Stomach (tissue), 8 donors: ENCODE measurements at regions not wholly inside any gene's neighbourhood (a gene's known extent, or its start where the extent isn't known, plus 50 kb on each side); places are given as distances from the start of the nearest gene placed in this dataset.

Source experiments
- DNase-seq, 2 donors: peaks; one replicate each; pipeline versions ENCODE4 v3.0.0 to v3.0.0-alpha.2; 2013 to 2019
- H3K27ac ChIP-seq, 5 donors: fragments of 200-600 bp in 4 of 5; sonication (generic) in 4 of 5; one replicate each; pipeline ENCODE4 v1.5.1; 2013 to 2019; ENCODE audit warnings: mild to moderate bottlenecking in 1 of 5, moderate library complexity in 1 of 5
- H3K27me3 ChIP-seq, 3 donors: fragments of 200-600 bp; sonication (generic); one replicate each; pipeline ENCODE4 v1.5.1; 2017 to 2019; ENCODE audit warnings: mixed run types in 1 of 3
- H3K36me3 ChIP-seq, 4 donors: fragments of 200-600 bp; sonication (generic); 1 replicate in 3 of 4; 2 replicates in 1 of 4; pipeline ENCODE4 v1.5.1; 2016 to 2019
- H3K4me1 ChIP-seq, 4 donors: fragments of 200-600 bp; sonication (generic); one replicate each; pipeline ENCODE4 v1.5.1; 2016 to 2019
- H3K4me3 ChIP-seq, 4 donors: fragments of 200-600 bp; sonication (generic) in 3 of 4; one replicate each; pipeline ENCODE4 v1.5.1; 2016 to 2019; ENCODE audit warnings: mild to moderate bottlenecking in 1 of 4
- H3K9me3 ChIP-seq, 4 donors: fragments of 200-600 bp; sonication (generic); one replicate each; pipeline ENCODE4 v1.5.1; 2016 to 2019
- CTCF ChIP-seq, 7 experiments: fragments of 450-650 bp in 4 of 7; fragments of 200-600 bp in 3 of 7; sonication (generic) in 3 of 7; IDR thresholded peaks; one replicate each; pipeline ENCODE4 v1.5.1; 2016 to 2019; ENCODE audit warnings: antibody characterized with exemption in 7 of 7, control low read depth in 2 of 7, mild to moderate bottlenecking in 1 of 7
- EP300 ChIP-seq: sonication (generic); formaldehyde crosslinking; IDR thresholded peaks from one replicate; pipeline ENCODE4 v1.6.1; 2017; ENCODE audit warnings: antibody characterized with exemption
- POLR2A ChIP-seq, 4 donors: fragments of 450-650 bp; IDR thresholded peaks; one replicate each; pipeline ENCODE4 v1.6.1; 2016; ENCODE audit warnings: antibody characterized with exemption in 4 of 4, control low read depth in 2 of 4, mild to moderate bottlenecking in 1 of 4, moderate library complexity in 1 of 4
- POLR2AphosphoS5 ChIP-seq, 3 donors: sonication (generic); formaldehyde crosslinking; IDR thresholded peaks; one replicate each; pipeline ENCODE4 v1.6.1; 2016; ENCODE audit warnings: antibody characterized with exemption in 3 of 3
- WGBS, 5 donors: extraction: QIAGEN DNeasy Blood & Tissue Kit in 3 of 5; methylation state at CpG; one replicate each; pipeline versions ENCODE4 v1.1.5 to v1.1.7; 2013 to 2018; 5-methylcytosine and 5-hydroxymethylcytosine counted together
- intact Hi-C: fragments of 100-400 bp; cut with DNase I; formaldehyde crosslinking; loops from one replicate; pipeline ENCODE4 v1.15.1; 2023; ENCODE audit warnings: low total_unique reads
- donor health status: healthy with polysubstance abuse.
- donor health status: Bipolar disorder and iron deficiency.
- donor health status: healthy.

GRCh38 chr9:30410273-30410672, 1974.2 kb upstream of the ACO1 start:
- H3K9me3 ChIP-seq: peaks cover 0 to 24% (median 13%) of the 10 kb centered on the region in 4 donors
- no peak overlapping the region for H3K4me3 ChIP-seq
- intact Hi-C loops: no loop called here
- WGBS, 5 donors: 70 to 82% (median 76%) methylated on average over 3 of the region's 3 CpGs
- no peaks in the 10 kb centered on the region for H3K27me3 ChIP-seq
- H3K36me3 ChIP-seq: no peaks in the 10 kb centered on the region
- H3K27ac ChIP-seq: no peak overlapping the region
- no peak for DNase-seq
- no peaks in the 10 kb centered on the region for H3K4me1 ChIP-seq
- no peak for TF ChIP-seq POLR2AphosphoS5 (IDR thresholded peaks at IDR 0.05)
- TF ChIP-seq EP300: no peak
- no peak for TF ChIP-seq POLR2A (IDR thresholded peaks at IDR 0.05)
- TF ChIP-seq CTCF (IDR thresholded peaks at IDR 0.05): no peak

GRCh38 chr9:30411571-30411970, 1972.9 kb upstream of the ACO1 start:
- no peaks in the 10 kb centered on the region for H3K4me1 ChIP-seq
- H3K4me3 ChIP-seq: no peak overlapping the region
- H3K27me3 ChIP-seq: no peaks in the 10 kb centered on the region
- intact Hi-C loops: no loop called here
- H3K9me3 ChIP-seq: peaks cover 0 to 24% (median 13%) of the 10 kb centered on the region in 4 donors
- no peaks in the 10 kb centered on the region for H3K36me3 ChIP-seq
- WGBS, 5 donors: 80 to 85% (median 85%) methylated on average over 5 of the region's 5 CpGs
- no peak for DNase-seq
- no peak overlapping the region for H3K27ac ChIP-seq
- no peak for TF ChIP-seq POLR2AphosphoS5 (IDR thresholded peaks at IDR 0.05)
- no peak for TF ChIP-seq EP300
- TF ChIP-seq CTCF (IDR thresholded peaks at IDR 0.05): no peak
- no peak for TF ChIP-seq POLR2A (IDR thresholded peaks at IDR 0.05)

- intact Hi-C loops: no loop called here
- Histone ChIP-seq H3K9me3 (no peaks in the 10 kb centered on the region), H3K36me3 (no peaks in the 10 kb centered on the region), H3K4me3 (no peak overlapping the region), H3K4me1 (no peaks in the 10 kb centered on the region), H3K27ac (no peak overlapping the region), H3K27me3 (no peaks in the 10 kb centered on the region)
- 30 to 66% (median 61%) methylated on average over 2 of the region's 2 CpGs for WGBS, 5 donors
- no peak for DNase-seq
- TF ChIP-seq POLR2A (IDR thresholded peaks at IDR 0.05) (no peak), CTCF (IDR thresholded peaks at IDR 0.05) (no peak), POLR2AphosphoS5 (IDR thresholded peaks at IDR 0.05) (no peak), EP300 (no peak)
Observed at GRCh38 chr9:30459156-30459555, 1925.3 kb upstream of the ACO1 start.

GRCh38 chr9:30476826-30477225, 1907.6 kb upstream of the ACO1 start:
- Histone ChIP-seq H3K36me3 (no peaks in the 10 kb centered on the region), H3K27me3 (no peaks in the 10 kb centered on the region), H3K9me3 (no peaks in the 10 kb centered on the region), H3K4me1 (no peaks in the 10 kb centered on the region), H3K4me3 (no peak overlapping the region), H3K27ac (no peak overlapping the region)
- DNase-seq: no peak
- TF ChIP-seq POLR2A (IDR thresholded peaks at IDR 0.05): no peak
- TF ChIP-seq CTCF (IDR thresholded peaks at IDR 0.05): no peak
- TF ChIP-seq EP300: no peak
- TF ChIP-seq POLR2AphosphoS5 (IDR thresholded peaks at IDR 0.05): no peak
- 76 to 87% (median 83%) methylated on average over 4 of the region's 4 CpGs for WGBS, 5 donors
- intact Hi-C loops: no loop called here
